MM.1S (cell line): ENCODE measurements at regions not wholly inside any gene's neighbourhood (a gene's known extent, or its start where the extent isn't known, plus 50 kb on each side); places are given as distances from the start of the nearest gene placed in this dataset.

Source experiments
- CTCF ChIP-seq: fragments of 300-600 bp; sonication (generic); IDR thresholded peaks from 2 replicates; pipeline ENCODE4 v1.5.1; 2016; ENCODE audit warnings: antibody characterized with exemption, low read length, mixed read lengths
- EZH2 ChIP-seq: fragments of 300-600 bp; sonication (generic); optimal IDR thresholded peaks from 2 replicates; pipeline ENCODE3; 2017; ENCODE audit warnings: low read depth, mild to moderate bottlenecking, antibody characterized with exemption, low read length, mixed read lengths
- EZH2phosphoT487 ChIP-seq: fragments of 300-600 bp; sonication (generic); IDR thresholded peaks from 2 replicates; pipeline ENCODE4 v1.6.1; 2018; ENCODE audit warnings: antibody characterized with exemption, low read length

GRCh38 chr13:22126433-22127021, 455.7 kb downstream of the FGF9 start:
- TF ChIP-seq EZH2 (no peak), CTCF (no peak), EZH2phosphoT487 (no peak)
